HG03575 (cell line): ENCODE measurements at regions not wholly inside any gene's neighbourhood (a gene's known extent, or its start where the extent isn't known, plus 50 kb on each side); places are given as distances from the start of the nearest gene placed in this dataset.
"Not testable (repeated sequence)": the region's sequence is repeated elsewhere in the genome, so short reads cannot be mapped to it uniquely, and the experiment has no call there.

Experiments
- ATAC-seq: cut with Tn5 transposase; IDR thresholded peaks from one replicate; pipeline ENCODE4 v1.9.1; 2021; ENCODE audit not compliant: unreplicated experiment, insufficient number of reproducible peaks, low FRiP score; ENCODE audit errors: extremely low read depth

DNA sequence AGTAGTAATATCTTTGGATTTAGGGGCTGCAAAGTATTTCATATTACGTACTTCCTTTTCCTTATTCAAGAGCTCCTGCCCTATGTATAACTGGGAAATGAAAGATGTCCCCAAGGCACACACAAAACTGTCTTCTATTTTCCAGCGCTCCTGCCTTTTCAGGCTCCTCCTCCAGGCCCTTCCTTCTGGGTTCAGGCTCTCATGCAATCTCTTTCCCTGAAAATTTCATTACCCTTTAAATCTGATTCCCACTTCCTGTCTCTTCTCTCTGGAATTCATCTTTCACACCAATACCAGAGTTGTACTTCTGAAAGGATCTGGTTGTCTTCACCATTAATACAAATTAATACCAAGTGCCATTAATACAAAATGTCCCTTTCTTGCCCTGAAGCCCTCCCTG, 181.6 kb downstream of the UTRN start:
- ATAC-seq, result no peak

DNA sequence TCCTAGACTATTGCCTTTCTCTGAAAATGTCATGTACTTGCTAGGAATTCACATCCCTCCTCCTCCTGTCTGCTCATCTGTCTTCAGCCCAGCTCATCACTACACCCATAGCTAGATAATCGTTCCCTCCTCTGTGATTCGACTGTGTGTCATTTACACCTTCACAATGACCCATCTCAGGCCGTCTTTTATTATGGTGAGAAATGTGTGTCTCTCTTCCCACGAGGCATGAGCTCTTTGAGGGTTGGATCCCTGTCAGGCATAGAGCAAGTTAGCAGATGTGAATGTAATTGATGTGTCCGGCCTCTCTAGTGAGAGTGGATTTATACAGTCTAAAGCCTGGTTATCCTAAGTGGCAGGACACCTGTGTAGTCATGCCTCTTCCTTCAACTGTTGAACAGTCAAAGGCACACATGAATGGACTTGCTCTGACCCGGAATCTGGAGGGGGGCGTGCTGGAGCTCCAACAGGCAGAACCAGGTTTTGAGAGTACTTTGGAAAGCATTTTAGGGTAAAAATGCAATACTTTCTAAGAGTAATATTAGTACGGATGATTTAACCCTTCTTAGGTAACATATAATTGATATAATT, 182.1 kb downstream of the UTRN start:
- no peak for ATAC-seq

DNA sequence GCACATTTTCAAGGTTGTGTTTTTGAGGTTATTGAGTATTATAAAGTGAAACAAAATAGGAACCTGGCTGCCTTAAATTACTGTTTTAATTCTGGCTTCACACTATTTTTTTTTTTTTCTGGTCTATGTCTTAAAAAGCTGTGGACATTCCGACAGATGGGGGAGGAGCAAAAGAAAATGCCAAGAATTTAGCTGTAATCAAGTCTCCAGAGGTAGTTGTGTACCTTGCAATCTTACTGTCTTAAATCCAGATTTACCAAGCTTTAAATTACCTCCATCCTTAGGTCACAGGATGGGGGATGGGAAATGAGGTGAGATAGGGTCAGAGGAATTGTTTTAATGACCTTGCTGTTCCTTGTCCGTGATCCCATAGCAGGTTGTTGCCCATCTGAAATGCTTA, 182.8 kb downstream of the UTRN start:
- no peak for ATAC-seq

DNA sequence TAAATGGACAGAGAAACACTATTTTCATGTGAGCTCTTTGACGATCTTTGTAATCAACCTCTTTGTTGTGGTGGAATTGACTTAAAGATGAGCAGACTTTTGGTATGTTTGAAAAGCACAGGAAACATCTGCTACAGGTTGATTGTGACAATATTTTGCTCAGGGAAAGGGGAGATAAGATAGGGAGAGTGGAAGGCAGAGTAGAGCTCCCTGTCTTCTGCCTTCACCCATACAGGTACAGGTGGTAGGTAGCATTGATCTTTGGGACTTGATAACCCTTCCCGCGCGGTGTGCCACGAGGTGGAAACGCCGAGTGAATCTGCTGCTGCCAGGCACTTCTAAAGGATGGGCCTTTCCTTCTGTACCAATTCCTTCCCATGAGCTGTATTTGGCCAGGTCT, 183.6 kb downstream of the UTRN start:
- no peak for ATAC-seq

DNA sequence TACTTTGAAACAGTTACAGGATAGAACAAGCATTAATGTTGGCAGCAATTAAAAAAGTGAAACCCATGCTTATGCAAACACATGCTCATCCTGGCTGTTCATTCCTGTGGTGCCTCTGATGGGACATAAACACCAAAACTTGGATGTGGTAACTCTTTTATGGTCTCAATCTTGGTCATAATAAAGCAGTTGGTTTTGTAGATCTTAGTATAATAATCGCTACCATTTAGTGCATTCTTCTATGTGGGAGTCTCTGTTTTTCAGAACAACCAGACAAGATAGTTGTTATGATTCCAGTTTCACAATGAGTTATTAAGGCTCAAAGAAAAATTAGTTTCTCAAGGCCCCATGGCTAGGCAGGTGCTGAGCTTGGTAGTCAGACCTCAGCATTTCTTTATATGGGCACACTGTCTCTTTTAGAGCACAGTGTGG, 184.0 kb downstream of the UTRN start:
- peak; percentile 79 for ATAC-seq

DNA sequence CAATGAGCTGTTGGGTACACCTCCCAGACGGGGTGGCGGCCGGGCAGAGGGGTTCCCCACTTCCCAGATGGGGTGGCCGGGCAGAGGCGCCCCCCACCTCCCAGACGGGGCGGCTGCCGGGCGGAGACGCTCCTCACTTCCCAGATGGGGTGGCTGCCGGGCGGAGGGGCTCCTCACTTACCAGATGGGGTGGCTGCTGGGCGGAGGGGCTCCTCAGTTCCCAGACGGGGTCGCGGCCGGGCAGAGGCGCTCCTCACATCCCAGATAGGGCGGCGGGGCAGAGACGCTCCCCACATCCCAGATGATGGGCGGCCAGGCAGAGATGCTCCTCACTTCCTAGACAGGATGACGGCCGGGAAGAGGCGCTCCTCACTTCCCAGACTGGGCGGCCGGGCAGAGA, 185.1 kb downstream of the UTRN start:
- ATAC-seq, result not testable (repeated sequence)

DNA sequence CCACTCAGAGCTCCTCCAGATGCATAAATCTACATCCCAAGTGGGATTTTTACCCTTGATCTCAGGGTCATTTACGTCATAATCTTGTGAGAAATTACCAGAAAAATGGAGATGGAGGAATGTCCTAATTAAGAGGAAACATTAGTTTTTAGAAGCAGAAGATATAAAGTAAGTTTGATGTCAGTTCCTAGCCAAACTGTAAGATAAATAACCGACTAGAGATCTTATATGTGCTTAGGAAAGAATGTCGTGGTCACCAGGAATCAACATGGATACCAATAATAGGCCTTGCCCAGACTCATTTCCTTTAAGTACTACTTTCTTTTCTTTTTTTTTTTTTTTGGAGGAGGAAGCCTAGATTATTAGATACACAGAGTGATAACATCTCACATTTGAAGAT, 186.9 kb downstream of the UTRN start:
- no peak for ATAC-seq

DNA sequence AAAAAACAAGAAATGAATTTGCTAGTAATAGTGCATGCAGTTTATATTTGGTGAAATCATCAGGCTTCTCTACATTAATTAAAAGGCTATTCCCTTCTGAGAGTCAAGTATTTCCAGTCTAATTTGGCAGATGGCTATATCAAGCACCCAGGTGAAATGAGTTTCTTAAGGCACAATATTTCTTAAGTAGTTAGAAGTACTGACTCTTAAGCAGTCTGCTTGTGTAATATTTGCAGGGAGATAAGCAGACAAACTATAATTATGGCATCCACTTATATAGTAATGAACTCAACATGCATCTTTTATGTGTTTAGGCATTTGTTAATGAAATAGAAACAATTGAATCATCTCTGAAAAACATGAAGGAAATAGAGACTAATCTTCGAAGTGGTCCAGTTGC, 189.2 kb downstream of the UTRN start:
- no peak for ATAC-seq

DNA sequence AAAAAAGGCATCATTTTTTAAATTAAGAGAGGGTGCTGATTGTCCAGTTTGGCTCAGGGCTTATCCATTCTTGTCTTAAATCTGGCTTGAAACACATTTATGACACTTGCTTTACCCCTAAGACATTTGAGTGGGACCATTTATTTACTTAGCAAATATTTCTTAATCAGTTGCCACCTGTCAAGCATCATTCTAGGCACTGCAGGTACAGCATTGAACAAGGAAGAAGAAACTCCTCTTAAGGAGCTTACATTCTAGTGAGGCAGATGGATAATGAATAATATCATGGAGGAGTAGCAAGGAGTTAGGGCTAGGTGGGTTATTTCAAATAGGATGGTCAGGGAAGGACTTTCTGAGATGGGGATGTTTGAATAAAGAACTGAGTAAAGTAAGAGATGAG, 189.8 kb downstream of the UTRN start:
- no peak for ATAC-seq

DNA sequence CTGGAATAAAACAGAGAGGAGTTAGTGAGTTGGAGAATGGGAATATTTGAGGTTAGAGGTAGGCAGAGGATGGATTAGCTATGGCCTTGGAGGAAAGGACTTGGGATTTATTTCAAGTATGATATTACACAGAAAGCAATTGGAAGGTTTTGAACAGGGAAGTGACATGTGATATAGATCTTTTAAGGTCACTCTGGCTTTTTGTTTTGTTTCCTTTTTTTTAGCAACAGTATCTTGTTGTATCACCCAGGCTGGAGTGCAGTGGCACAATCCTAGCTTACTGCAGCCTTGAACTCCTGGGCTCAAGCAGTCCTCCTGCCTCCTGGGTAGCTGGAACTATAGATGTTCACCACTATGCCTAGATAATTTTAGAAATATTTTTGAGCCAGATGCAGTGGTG, 190.3 kb downstream of the UTRN start:
- no peak for ATAC-seq

DNA sequence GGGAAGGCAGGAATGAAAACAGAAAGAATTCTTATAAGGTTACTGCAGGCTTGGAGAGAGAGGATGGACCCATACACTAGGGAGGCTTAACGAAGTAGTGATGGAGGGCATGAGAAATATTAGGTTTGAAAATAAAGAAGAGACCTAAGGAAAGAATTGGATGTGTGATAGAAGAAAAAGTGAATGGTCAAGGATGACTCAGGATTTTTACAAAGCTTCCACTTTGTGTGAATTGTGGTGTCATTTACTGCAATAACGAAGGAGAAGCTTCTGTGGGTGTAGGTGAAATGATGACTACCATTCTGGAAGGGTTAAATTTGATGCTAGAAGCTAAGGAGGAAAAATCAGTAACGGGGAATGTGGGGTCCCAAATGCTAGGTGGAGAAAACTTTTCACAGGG, 191.2 kb downstream of the UTRN start:
- ATAC-seq, result no peak

DNA sequence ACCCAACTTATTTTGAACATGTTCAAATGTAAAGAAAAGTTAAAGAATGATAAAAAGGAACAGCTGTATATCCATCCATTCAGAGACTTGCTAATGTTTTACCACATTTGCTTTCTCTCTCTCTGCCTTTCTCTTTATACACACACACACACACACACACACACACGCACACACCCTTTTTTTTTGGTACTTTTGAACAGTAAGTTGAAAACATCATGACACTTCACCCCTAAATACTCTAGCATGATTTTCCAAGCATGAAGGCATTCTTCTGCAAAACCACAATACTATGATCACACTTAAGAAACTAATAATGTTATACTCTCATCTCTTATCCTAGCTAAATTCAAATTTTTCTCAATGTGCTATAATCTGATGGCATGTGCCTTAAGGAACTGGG, 192.3 kb downstream of the UTRN start:
- no peak for ATAC-seq

DNA sequence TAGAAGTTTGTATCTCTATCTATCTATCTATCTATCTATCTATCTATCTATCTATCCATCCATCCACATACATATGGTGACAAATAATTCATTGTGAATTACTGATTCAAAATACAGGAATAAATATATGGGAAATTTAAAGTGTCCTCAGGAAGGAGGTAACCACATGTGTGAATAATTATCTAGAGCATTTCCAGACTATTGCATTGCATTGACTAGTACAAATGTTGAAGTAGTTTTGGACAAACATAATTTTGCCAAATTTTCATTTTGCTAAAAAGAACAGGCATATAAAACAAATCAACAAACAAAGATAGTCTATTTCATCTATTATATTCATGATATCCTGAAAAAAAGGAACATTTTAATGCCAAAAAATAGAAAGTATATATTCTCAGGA, 192.7 kb downstream of the UTRN start:
- ATAC-seq, result no peak

DNA sequence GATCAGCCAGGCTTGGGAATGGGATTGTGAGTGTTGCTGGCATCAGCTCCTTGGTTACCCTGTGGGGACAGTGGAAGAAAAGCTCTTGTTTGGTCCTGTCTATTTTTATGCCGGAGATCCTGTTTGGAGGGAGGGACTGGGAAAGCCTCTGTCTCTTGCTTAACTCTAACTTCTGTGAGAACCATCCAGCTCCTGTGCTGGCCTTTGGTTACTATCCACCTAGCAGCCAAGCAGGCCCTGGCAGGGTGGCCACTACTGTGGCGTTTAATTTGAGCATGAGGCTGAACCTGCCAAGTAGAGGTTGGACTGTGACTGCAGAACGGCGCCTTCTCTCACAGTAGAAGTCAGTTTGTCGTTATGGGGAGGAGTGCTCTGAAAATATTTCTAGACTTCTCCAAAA, 193.3 kb downstream of the UTRN start:
- no peak for ATAC-seq

DNA sequence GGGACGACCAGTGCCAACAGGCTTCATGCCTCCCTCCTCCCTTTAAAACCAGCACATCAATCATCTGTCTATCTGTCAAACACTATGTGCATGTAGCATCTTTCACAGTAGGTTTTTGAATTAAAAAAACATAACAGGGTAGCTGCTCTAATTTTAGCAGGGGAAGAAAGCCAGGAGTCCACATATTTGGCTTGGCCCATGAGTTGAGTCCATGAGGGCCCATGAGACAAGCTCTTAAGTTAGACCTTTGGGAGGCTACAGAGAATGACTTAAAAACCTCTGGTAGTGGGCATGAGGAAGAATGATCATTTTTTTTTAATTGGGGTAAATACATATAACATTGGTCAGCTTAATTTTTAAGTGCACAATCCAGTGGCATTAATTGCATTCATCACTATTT, 194.9 kb downstream of the UTRN start:
- ATAC-seq, result no peak

DNA sequence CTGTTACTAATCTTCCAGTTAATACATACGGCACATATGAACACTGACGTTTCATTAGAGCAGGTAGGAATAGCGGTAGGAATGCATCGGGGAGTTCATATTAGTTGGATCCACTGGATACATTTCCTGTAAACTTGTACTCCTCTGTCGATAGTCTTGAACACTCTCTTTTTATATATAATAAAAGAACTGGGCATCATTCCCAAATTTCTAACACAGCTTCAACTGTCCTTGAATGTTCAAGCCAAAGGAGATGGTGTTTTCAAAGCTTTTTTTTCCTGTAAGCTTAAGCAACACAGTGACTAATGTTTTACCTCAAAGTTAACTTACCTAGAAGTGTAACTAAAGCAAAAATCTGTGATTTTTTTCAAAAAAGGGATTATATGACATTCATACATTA, 195.3 kb downstream of the UTRN start:
- no peak for ATAC-seq

DNA sequence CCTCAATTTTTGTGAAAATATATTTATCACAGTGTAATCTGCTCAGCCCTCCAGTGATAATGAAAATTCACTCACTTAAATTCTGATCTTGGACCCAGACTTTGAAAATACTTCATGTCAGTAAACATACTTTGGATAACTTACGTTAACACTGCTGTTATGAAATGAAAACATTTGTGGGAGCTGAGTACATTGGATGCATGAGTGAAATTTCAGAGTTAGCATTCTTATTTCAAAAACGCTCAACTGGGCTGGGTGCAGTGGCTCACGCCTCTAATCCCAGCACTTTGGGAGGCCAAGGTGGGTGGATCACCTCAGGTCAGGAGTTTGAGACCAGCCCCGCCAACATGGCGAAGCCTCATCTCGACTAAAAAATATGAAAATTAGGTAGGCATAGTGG, 196.4 kb downstream of the UTRN start:
- no peak for ATAC-seq

DNA sequence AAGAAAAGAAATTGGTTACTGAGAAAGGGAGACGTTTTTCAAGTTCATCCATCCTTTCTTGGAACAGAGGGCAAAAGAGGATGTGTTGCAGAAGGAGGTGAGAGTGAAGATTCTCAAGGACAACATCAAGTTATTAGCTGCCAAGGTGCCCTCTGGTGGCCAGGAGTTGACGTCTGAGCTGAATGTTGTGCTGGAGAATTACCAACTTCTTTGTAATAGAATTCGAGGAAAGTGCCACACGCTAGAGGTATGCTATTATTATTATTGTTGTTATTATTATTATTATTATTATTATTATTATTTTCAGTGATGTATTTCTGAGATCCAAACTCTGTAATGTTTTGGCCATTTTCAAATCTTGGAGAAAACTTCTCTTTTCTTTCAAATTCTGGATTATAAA, 197.0 kb downstream of the UTRN start:
- peak; percentile 56 for ATAC-seq

DNA sequence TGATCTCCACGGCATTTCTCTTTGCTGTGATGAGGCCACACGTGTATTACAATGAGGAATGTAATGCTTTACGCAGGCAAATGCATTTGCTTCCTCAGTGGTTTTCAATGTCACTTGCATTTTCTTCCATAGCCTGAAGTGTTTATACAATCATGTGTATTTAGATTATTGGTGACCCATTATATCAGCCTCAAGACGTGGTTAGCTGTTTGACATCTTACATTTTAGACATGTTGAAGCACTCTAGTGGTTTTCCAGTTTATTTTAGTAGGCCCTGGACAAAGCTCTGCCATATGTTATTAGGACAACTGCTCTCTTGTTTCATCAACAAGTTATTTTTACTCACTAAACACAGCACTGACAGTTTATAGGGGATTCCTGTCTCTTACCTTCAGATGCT, 200.4 kb downstream of the UTRN start:
- no peak for ATAC-seq

DNA sequence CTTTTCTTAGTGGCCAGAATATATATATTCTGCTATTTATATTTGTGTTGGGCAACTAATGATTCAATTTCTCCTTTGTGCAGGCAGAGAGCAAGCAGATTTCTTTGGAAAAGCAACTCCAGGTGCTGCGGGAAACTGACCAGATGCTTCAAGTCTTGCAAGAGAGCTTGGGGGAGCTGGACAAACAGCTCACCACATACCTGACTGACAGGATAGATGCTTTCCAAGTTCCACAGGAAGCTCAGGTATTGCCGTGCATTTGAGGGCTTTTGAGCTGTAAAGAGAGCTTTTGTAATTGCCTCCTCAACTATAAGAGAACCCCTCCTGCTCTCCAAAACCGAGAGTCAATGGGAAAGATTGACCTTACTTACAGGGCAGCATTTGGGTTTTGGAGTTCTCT, 203.5 kb downstream of the UTRN start:
- ATAC-seq, result no peak

DNA sequence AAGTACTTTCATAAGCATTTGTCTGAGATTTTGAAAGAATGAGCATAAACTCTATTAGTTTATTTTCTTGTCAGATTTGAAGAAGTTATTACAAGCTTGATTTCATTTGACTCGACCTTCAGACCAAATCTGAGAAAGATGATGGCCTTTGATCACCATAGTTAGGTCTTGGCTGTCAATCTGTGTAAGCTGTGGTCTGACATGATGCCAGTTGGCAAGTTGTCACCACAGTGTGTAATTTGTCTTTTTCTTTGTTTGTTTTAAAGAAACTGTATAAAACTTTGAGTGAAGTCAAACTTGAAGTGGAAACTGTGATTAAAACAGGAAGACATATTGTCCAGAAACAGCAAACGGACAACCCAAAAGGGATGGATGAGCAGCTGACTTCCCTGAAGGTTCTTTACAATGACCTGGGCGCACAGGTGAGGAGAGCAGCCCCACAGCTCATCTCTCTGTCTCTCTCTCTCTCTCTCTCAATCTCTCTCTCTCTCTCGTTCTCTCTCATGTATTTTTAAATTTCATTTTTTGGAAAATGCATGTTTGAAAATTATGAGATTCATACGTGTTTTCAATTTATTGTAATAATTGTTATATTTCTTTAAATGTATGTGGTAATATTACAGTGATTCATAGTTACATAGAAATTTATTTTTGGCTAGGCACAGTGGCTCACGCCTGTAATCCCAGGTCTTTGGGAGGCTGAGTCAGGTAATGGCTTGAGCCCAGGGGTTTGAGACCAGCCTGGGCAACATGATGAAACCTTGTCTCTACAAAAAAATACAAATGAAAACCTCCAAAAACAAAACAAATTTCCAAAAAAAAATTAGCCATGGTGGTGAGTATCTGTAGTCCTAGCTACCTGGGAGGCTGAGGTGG, 208.1 kb downstream of the UTRN start:
- ATAC-seq, result no peak
